HEK293 (cell line): ENCODE measurements at regions not wholly inside any gene's neighbourhood (a gene's known extent, or its start where the extent isn't known, plus 50 kb on each side); places are given as distances from the start of the nearest gene placed in this dataset.

ENCODE experiments used
- CTCF ChIA-PET: fragments of 350-600 bp; formaldehyde crosslinking; extraction: SDS; loops from one replicate; lab custom pipeline; 2021; ENCODE audit warnings: antibody characterized with exemption; lab: Yijun Ruan, JAX
- POLR2A ChIA-PET: fragments of 300-600 bp; formaldehyde crosslinking; extraction: SDS; loops from one replicate; lab custom pipeline; 2020; ENCODE audit warnings: antibody characterized with exemption, inconsistent platforms; lab: Yijun Ruan, JAX
- H3K27ac ChIP-seq: fragments of 200-500 bp; sonication (Bioruptor generic); 2 replicates; pipeline ENCODE4 v1.5.1; 2014; ENCODE audit warnings: low read depth, low read length, control low read depth, inconsistent platforms; ENCODE audit errors: extremely low read depth
- H3K36me3 ChIP-seq, 2 experiments: fragments of 200-500 bp in 1 of 2; sonication (Bioruptor generic) in 1 of 2; 1 replicate in 1 of 2; 2 replicates in 1 of 2; pipeline ENCODE4 v1.5.1; 2014 to 2017; ENCODE audit warnings: inconsistent platforms in 2 of 2, low read length in 2 of 2; ENCODE audit not compliant: control insufficient read depth in 2 of 2, insufficient read depth in 1 of 2
- H3K4me1 ChIP-seq: fragments of 200-500 bp; sonication (Bioruptor generic); 2 replicates; pipeline ENCODE4 v1.5.1; 2014; ENCODE audit warnings: mild to moderate bottlenecking, low read length, inconsistent platforms; ENCODE audit not compliant: control insufficient read depth, insufficient read depth
- H3K4me3 ChIP-seq: 2 replicates; pipeline ENCODE4 v1.5.1; 2011; ENCODE audit warnings: low read depth, mild to moderate bottlenecking, control low read depth, low read length, moderate library complexity
- H3K9me3 ChIP-seq: fragments of 200-500 bp; sonication (Bioruptor generic); 2 replicates; pipeline ENCODE4 v1.5.1; 2014; ENCODE audit warnings: low read depth, low read length, inconsistent platforms; ENCODE audit not compliant: control insufficient read depth, insufficient read depth
- BCL11B ChIP-seq: fragments of 450-650 bp; formaldehyde crosslinking; IDR thresholded peaks from 2 replicates; pipeline ENCODE4 v1.5.1; 2016; ENCODE audit warnings: low read depth, missing biosample characterization, missing genetic modification characterization
- EGR2 ChIP-seq: fragments of 450-650 bp; formaldehyde crosslinking; IDR thresholded peaks from 2 replicates; pipeline ENCODE4 v1.5.1; 2016; ENCODE audit warnings: low read depth, missing biosample characterization, missing genetic modification characterization
- HOXC10 ChIP-seq: sonication (generic); formaldehyde crosslinking; IDR thresholded peaks from 2 replicates; pipeline ENCODE4 v1.8.1; 2023; ENCODE audit warnings: mild to moderate bottlenecking, missing genetic modification reagents
- MYNN ChIP-seq: fragments of 450-650 bp; formaldehyde crosslinking; IDR thresholded peaks from 2 replicates; pipeline ENCODE4 v1.5.1; 2016; ENCODE audit warnings: missing biosample characterization, missing genetic modification characterization, borderline replicate concordance
- PATZ1 ChIP-seq: fragments of 450-650 bp; formaldehyde crosslinking; IDR thresholded peaks from 2 replicates; pipeline ENCODE4 v1.5.1; 2016; ENCODE audit warnings: missing biosample characterization, missing genetic modification characterization
- RBAK ChIP-seq: fragments of 450-650 bp; formaldehyde crosslinking; IDR thresholded peaks from 2 replicates; pipeline ENCODE4 v1.5.1; 2016; ENCODE audit warnings: missing biosample characterization, missing genetic modification characterization
- REST ChIP-seq: fragments of 450-650 bp; formaldehyde crosslinking; IDR thresholded peaks from 2 replicates; pipeline ENCODE4 v1.5.1; 2016; ENCODE audit warnings: missing biosample characterization, missing genetic modification characterization
- ZBTB1 ChIP-seq: fragments of 450-650 bp; formaldehyde crosslinking; IDR thresholded peaks from 2 replicates; pipeline ENCODE4 v1.5.1; 2016; ENCODE audit warnings: missing biosample characterization, missing genetic modification characterization
- ZBTB7A ChIP-seq: fragments of 450-650 bp; formaldehyde crosslinking; IDR thresholded peaks from 2 replicates; pipeline ENCODE4 v1.5.1; 2016; ENCODE audit warnings: low read depth, missing biosample characterization, missing genetic modification characterization
- ZBTB8A ChIP-seq: fragments of 450-650 bp; formaldehyde crosslinking; IDR thresholded peaks from 2 replicates; pipeline ENCODE4 v1.5.1; 2016; ENCODE audit warnings: missing biosample characterization, missing genetic modification characterization
- ZNF146 ChIP-seq: fragments of 450-650 bp; formaldehyde crosslinking; IDR thresholded peaks from 2 replicates; pipeline ENCODE4 v1.5.1; 2016; ENCODE audit warnings: missing biosample characterization, missing genetic modification characterization
- ZNF157 ChIP-seq: fragments of 450-650 bp; formaldehyde crosslinking; IDR thresholded peaks from 2 replicates; pipeline ENCODE4 v1.5.1; 2016; ENCODE audit warnings: missing biosample characterization, missing genetic modification characterization
- ZNF311 ChIP-seq: fragments of 450-650 bp; formaldehyde crosslinking; IDR thresholded peaks from 2 replicates; pipeline ENCODE4 v1.5.1; 2017; ENCODE audit warnings: missing biosample characterization, missing genetic modification characterization, borderline replicate concordance
- ZNF366 ChIP-seq: fragments of 450-650 bp; formaldehyde crosslinking; conservative IDR thresholded peaks from 2 replicates; pipeline ENCODE4 v1.5.1; 2016; ENCODE audit warnings: missing biosample characterization, missing genetic modification characterization
- ZNF404 ChIP-seq: fragments of 450-650 bp; formaldehyde crosslinking; IDR thresholded peaks from 2 replicates; pipeline ENCODE4 v1.5.1; 2017; ENCODE audit warnings: missing biosample characterization, missing genetic modification characterization
- ZNF48 ChIP-seq: fragments of 450-650 bp; formaldehyde crosslinking; IDR thresholded peaks from 2 replicates; pipeline ENCODE4 v1.5.1; 2016; ENCODE audit warnings: missing biosample characterization, missing genetic modification characterization
- ZNF530 ChIP-seq: fragments of 450-650 bp; formaldehyde crosslinking; IDR thresholded peaks from 2 replicates; pipeline ENCODE4 v1.5.1; 2016; ENCODE audit warnings: low read depth, missing biosample characterization, missing genetic modification characterization
- ZNF561 ChIP-seq: fragments of 450-650 bp; IDR thresholded peaks from 2 replicates; pipeline ENCODE4 v1.5.1; 2018; ENCODE audit warnings: missing biosample characterization, missing genetic modification characterization, borderline replicate concordance
- ZNF677 ChIP-seq: fragments of 450-650 bp; IDR thresholded peaks from 2 replicates; pipeline ENCODE4 v1.5.0; 2018; ENCODE audit warnings: missing biosample characterization, mild to moderate bottlenecking, missing genetic modification characterization, moderate library complexity
- ZNF701 ChIP-seq: fragments of 450-650 bp; formaldehyde crosslinking; IDR thresholded peaks from 2 replicates; pipeline ENCODE4 v1.5.1; 2016; ENCODE audit warnings: missing biosample characterization, missing genetic modification characterization
- ZSCAN4 ChIP-seq: fragments of 450-650 bp; formaldehyde crosslinking; IDR thresholded peaks from 2 replicates; pipeline ENCODE4 v1.5.1; 2017; ENCODE audit warnings: missing biosample characterization, missing genetic modification characterization
- ZSCAN5A ChIP-seq: fragments of 450-650 bp; formaldehyde crosslinking; IDR thresholded peaks from 2 replicates; pipeline ENCODE4 v1.5.1; 2016; ENCODE audit warnings: missing biosample characterization, missing genetic modification characterization

GRCh38 chr20:54717983-54718382 is 242.6 kb downstream of the DOK5 start:
- CTCF ChIA-PET = interaction anchor here (0.6 kb wide), 1 partner anchor 32 kb away, joined by 3 read pairs; no protein-coding TSS in a partner anchor
- POLR2A ChIA-PET = no interaction called here

GRCh38 chr20:54716790-54717189 is 241.4 kb downstream of the DOK5 start:
- no peaks in the 10 kb centered on the region for H3K9me3 ChIP-seq
- POLR2A ChIA-PET = no interaction called here
- TF ChIP-seq ZNF48 (tag by site-specific recombination) (no peak), ZBTB7A (tag by site-specific recombination) (no peak), ZNF404 (no peak), ZBTB8A (tag by site-specific recombination) (no peak), ZNF701 (tag by site-specific recombination) (no peak), ZNF677 (tag by site-specific recombination) (no peak), ZSCAN4 (tag by site-specific recombination) (no peak), HOXC10 (CRISPR knock-in tag) (no peak), RBAK (no peak), ZNF157 (no peak), ZNF561 (no peak)

More at GRCh38 chr20:54717983-54718382, 242.6 kb downstream of the DOK5 start:
- Histone ChIP-seq H3K4me1 (no peaks in the 10 kb centered on the region), H3K27ac (no peak overlapping the region), H3K4me3 (no peak overlapping the region), H3K36me3 (no peaks in the 10 kb centered on the region), H3K9me3 (no peaks in the 10 kb centered on the region)
- TF ChIP-seq ZNF146 (tag by site-specific recombination) (no peak), PATZ1 (no peak), ZSCAN4 (tag by site-specific recombination) (no peak), EGR2 (tag by site-specific recombination) (no peak), ZNF366 (no peak), ZNF530 (tag by site-specific recombination) (no peak), REST (tag by site-specific recombination) (no peak), MYNN (tag by site-specific recombination) (no peak), BCL11B (tag by site-specific recombination) (no peak), ZNF311 (tag by site-specific recombination) (no peak), ZSCAN5A (no peak), ZBTB1 (tag by site-specific recombination) (no peak)

More at GRCh38 chr20:54716790-54717189, 241.4 kb downstream of the DOK5 start:
- Histone ChIP-seq H3K27ac (no peak overlapping the region), H3K4me1 (no peaks in the 10 kb centered on the region), H3K4me3 (no peak overlapping the region), H3K36me3 (no peaks in the 10 kb centered on the region)
- CTCF ChIA-PET = no interaction called here
